SKM-1 (cell line): ENCODE measurements at regions not wholly inside any gene's neighbourhood (a gene's known extent, or its start where the extent isn't known, plus 50 kb on each side); places are given as distances from the start of the nearest gene placed in this dataset.
"Not testable (repeated sequence)": the region's sequence is repeated elsewhere in the genome, so short reads cannot be mapped to it uniquely, and the experiment has no call there.

Experiments used
- DNase-seq: peaks from one replicate; lab custom pipeline; 2025; ENCODE audit not compliant: unreplicated experiment; lab: John Stamatoyannopoulos, UW

- DNase-seq: no peak
These were observed 89.8 kb upstream of the MAP3K7 start for GRCh38 chr6:90676516-90677300.

DNA sequence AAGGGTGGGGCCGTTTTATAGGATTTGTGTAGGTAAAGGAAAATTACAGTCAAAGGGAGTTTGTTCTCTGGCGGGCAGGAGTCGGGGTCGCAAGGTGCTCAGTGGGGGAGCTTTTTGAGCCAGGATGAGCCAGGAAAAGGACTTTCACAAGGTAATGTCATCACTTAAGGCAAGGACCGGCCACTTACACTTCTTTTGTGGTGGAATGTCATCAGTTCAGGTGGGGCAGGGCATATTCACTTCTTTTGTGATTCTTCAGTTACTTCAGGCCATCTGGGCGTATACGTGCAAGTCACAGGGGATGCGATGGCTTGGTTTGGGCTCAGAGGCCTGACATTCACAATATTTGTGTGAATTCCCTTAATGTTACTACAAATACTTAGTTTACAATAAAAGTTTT is 88.2 kb upstream of the MAP3K7 start:
- not testable (repeated sequence) for DNase-seq

DNA sequence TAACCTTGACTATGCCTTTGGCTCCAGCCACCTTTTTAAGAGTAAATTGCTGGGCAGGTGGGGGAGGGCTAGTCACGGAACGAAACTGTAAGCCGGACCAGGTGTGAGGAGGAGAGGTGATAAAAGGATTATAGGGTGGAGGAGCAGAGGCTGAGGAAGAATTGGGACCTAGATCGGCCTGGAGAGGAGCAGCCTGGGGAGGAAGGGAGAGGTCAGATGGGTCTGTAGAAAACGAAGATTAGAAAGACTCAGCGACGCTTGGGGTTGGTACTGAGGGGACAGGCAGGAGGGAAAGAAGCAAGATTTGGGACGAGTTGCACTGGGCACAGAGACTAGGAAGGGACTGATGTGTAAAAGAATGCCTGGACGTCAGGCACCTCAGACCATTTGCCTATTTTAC is 87.2 kb upstream of the MAP3K7 start:
- DNase-seq: not testable (repeated sequence)

DNA sequence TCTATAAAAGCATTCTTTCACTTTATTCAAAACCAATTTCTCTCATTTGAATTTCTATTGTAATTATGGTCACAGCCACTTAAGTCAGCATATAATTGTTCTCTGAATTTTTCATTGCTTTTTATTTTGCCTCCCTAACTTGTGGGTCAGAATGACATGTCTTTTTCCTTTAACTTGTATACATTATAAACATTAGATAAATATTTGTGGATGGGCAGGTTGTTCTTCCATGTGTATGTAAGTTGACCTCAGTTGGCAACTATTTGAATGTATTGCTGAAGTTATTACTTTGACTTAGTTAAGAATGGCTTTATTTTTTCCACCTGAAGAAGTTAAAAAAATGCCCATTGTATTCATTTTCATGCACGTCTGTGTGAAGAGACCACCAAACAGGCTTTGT is 83.0 kb upstream of the MAP3K7 start:
- DNase-seq: no peak

- no peak for DNase-seq
These were observed 82.5 kb upstream of the MAP3K7 start for GRCh38 chr6:90669420-90669819.

DNA sequence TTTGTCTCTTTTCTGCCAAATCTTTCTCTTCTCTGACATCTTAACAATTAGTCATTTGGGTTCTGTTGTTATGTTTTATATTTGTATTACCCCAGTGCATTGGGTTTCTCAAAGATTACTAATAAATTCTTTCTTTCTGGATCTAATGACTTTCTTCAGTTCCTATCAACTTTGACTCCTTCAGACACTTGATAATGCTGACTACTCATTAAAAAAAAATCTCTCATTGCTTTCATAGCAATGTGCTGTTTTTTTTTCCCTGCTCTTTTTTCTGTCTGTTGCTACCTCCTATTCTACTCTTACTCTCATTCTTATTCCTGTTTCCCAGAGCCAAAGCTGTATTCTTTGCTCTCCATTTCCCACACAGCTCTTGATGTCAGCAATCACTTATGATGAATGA is 81.3 kb upstream of the MAP3K7 start:
- no peak for DNase-seq

DNA sequence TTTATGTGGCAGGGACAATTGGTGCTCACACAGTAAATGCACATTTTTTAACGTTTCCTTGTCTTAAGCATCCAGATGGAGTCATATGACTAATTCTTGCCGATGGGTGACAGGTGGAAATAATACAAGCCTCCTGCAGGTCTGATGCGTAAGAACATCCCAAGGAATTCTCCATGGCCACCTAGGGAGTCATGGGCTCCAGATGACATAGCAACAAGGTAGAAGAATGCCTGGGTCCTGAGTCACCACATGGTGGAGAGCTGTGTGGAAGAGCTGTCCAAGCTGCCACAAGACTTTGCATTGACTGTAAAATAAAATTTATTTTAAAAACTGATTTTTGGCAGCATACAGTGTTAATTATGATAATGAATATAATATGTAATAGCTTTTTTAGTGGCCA is 77.0 kb upstream of the MAP3K7 start:
- no peak for DNase-seq

GRCh38 chr6:90663106-90663505 is 76.2 kb upstream of the MAP3K7 start:
- DNase-seq: no peak

- DNase-seq: no peak
These were observed 74.1 kb upstream of the MAP3K7 start for GRCh38 chr6:90660931-90661330.

DNA sequence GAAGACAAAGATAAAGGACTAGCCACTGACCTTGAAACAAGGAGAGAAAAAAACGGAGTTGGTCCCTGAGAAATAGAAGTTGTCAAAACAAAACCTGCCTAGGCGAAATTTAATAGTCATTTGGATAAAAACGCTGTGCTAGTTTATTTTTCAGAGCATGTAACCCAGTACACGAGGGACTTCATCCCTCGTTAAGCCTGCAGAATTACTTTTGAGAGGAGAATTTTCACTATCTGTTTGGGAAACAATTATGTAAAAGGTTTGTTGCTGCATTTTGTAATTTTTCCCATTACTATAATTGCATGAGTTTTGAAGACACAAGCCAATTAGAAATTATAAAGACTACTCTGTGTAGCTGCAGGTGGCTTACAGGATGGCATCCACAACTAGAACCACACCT is 71.6 kb upstream of the MAP3K7 start:
- no peak for DNase-seq

DNA sequence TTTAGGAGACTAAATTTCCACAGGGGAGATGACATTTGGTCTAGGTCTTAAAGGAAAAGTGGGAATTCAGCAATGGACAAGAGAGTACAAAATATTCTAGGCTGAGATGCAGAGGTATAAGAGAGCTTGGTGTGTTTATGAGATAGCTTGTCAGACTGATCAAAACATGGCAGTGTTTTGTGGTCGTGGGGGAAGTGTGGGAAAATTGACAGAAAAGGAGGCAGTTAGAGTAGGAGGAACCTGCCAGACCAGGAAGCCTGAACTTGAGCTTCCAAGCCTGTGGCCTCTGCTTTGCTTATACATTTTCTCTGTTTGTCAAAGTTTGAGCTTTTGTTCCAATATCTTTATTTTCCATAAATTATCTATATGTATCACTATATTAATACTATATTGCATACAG is 69.5 kb upstream of the MAP3K7 start:
- DNase-seq: no peak

DNA sequence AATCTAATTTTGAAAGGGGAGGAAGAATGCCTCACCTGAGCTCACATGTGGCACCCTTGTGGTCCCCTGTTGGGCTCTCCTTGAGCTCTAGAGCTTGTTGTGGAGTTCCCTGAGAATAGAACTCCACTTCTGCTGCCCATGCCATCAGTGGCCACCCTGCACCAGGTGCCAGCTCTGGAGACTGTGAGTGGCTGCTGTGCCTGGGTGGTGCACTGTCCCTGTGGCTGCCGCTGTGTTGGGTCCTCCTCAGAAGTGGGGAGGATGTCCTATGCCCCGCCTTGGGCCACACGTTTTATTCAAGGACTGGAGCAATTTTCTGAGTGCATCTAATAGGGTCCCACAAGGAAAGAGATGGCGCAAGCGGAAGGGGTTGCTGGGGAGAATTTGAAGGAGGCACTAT is 67.9 kb upstream of the MAP3K7 start:
- no peak for DNase-seq

DNA sequence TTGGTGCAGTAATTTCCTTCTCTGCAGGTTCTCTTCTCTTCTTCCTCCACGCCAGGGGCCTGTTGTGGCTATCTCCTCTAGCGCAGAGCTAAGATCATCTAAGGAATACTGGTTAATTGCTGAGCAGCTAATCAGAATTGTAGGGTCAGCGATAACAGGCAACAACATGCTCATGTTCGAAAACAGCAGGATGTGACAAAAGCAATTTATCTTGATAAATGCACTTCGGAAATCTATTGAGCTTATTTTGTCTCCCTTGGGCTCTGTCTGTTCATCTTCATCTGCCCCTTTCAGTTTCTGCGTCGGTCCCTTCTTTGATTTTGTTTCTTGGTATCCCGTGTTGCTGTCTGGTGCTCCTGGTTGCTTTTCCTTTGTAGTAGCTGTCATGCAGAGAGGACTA is 67.3 kb upstream of the MAP3K7 start:
- no peak for DNase-seq

GRCh38 chr6:90653750-90654149 is 66.9 kb upstream of the MAP3K7 start:
- no peak for DNase-seq

- no peak for DNase-seq
These were observed 63.4 kb upstream of the MAP3K7 start for GRCh38 chr6:90650041-90650940.

- no peak for DNase-seq
These were observed 62.0 kb upstream of the MAP3K7 start for GRCh38 chr6:90648873-90649272.

GRCh38 chr6:90646940-90647339 is 60.1 kb upstream of the MAP3K7 start:
- no peak for DNase-seq

DNA sequence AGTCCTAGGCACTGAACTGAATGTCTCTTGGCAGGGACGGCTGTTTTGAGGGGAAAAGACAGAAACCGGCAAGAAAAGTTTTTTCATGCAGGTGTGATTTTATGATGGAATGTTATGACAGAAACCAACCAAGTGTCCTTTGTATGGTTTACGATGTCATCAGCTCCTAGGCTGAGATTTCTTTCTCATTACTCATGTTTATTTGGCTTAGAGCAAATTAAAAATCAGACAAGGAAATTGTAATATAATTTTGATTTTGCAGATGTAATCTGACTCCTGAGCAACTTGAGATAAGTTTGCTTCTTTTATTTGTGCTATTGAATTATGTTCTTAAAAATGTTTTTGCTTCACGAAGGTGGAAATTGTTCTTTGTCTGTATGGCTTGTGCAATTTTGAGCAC is 58.8 kb upstream of the MAP3K7 start:
- no peak for DNase-seq

GRCh38 chr6:90644492-90644891 is 57.6 kb upstream of the MAP3K7 start:
- no peak for DNase-seq

GRCh38 chr6:90643381-90643780 is 56.5 kb upstream of the MAP3K7 start:
- no peak for DNase-seq

GRCh38 chr6:90637320-90637719 is 50.4 kb upstream of the MAP3K7 start:
- DNase-seq: no peak
